ENCODE measurements at regions not wholly inside any gene's neighbourhood (a gene's known extent, or its start where the extent isn't known, plus 50 kb on each side); places are given as distances from the start of the nearest gene placed in this dataset.

GRCh38 chr7:118085000-118085399 lies 99.0 kb upstream of the LSM8 start:
- DNase-seq = no peak

- DNase-seq = no peak
Observed at GRCh38 chr7:118087126-118087525, 96.8 kb upstream of the LSM8 start.

GRCh38 chr7:118094044-118094443 lies 89.9 kb upstream of the LSM8 start:
- DNase-seq = no peak

- peak in 1 of 2 donors; percentile 24 for DNase-seq
Observed at GRCh38 chr7:118104812-118105441, 79.0 kb upstream of the LSM8 start.

GRCh38 chr7:118109607-118110006 lies 74.4 kb upstream of the LSM8 start:
- no peak for DNase-seq

- DNase-seq = peak; percentile 35 to 42
Observed at GRCh38 chr7:118110178-118110925, 73.6 kb upstream of the LSM8 start.

GRCh38 chr7:118111347-118111746 lies 72.6 kb upstream of the LSM8 start:
- no peak for DNase-seq

- DNase-seq = no peak
Observed at GRCh38 chr7:118114175-118114574, 69.8 kb upstream of the LSM8 start.

GRCh38 chr7:118129041-118129795 lies 54.7 kb upstream of the LSM8 start:
- DNase-seq = no peak

- DNase-seq = no peak
Observed at GRCh38 chr7:118132764-118133163, 51.2 kb upstream of the LSM8 start.

Measured in inflammatory macrophage treated with lipopolysaccharide for 1 hour (primary cell).